ENCODE measurements at regions not wholly inside any gene's neighbourhood (a gene's known extent, or its start where the extent isn't known, plus 50 kb on each side); places are given as distances from the start of the nearest gene placed in this dataset.
"Not testable (repeated sequence)": the region's sequence is repeated elsewhere in the genome, so short reads cannot be mapped to it uniquely, and the experiment has no call there.

DNA sequence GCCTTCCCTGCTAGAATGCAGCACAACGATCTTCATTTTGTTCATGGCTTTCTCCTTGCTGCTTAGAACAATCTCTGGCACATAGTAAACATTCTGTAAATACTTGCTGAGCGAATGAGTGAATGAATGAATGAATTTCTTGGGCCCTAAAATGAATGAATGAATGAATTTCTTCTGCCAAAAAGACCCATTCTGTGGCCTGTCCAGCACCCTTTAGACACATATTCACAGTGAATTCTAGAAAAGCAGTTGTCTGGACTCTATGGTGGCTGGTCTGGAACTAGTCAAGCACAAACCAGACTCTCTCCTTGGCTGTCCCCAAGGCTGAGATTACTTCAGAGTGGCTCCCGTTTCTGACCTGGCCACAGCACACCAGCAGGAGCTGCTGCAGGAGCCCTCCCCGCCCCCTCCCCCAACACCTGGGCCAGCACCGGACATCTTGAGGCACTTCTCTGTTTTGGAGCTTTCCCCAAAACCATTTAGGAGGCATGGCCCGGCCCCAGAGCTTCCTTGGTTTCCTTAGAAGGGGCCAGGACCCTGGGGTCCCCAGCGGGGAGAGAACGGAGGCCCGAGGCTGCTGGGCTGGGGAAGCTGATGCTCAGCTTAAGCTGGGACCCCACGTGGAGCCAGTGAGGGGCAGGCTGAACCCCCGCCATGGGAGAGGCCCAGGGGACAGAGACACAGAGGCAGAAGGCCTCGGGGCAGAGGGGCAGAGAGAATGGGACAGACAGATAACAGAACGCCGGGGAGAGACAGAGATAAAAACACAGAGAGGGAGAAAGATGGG is 159.0 kb downstream of the ZFP36L2 start:
- ChIA-PET RAD21 (ENCODE audit: low non-redundant PET in 1 of 2, low total read pairs in 2 of 2, uncharacterized antibody in 2 of 2, unreplicated experiment in 2 of 2) (no interaction called here), POLR2A (interaction anchor here (0.7 kb wide), 1 partner anchor 65 kb away, joined by 3 read pairs; no protein-coding TSS in a partner anchor), CTCF (no interaction called here)
- H4K20me1 ChIP-seq (ENCODE audit: insufficient read depth) = no peaks in the 10 kb centered on the region
- no peak overlapping the region for H3K4me3 ChIP-seq (replicated peaks in 1 of 2; ENCODE audit: low read depth in 1 of 2, low read length in 2 of 2)
- H3K36me3 ChIP-seq (ENCODE audit: control insufficient read depth in 1 of 2, insufficient read depth in 2 of 2, low read length in 2 of 2) = no peaks in the 10 kb centered on the region
- ATAC-seq (no peak), DNase-seq (ENCODE audit: low read depth, low spot score) (no peak)
- no peaks in the 10 kb centered on the region for H3K27me3 ChIP-seq (ENCODE audit: insufficient read depth, low read length)
- no peaks in the 10 kb centered on the region for H3K9me3 ChIP-seq (ENCODE audit: control insufficient read depth in 1 of 2, insufficient read depth in 1 of 2, low read depth in 1 of 2, low read length in 2 of 2)
- no peak overlapping the region for H3K27ac ChIP-seq (ENCODE audit: low read depth, low read length)
- no TSS peak for BruUV-seq (replicated peaks)
- H3K9ac ChIP-seq (ENCODE audit: low read length) = no peak overlapping the region
- TF ChIP-seq EZH2phosphoT487 (IDR thresholded peaks at IDR 0.05; ENCODE audit: borderline replicate concordance) (no peak), CEBPB (IDR thresholded peaks at IDR 0.05; ENCODE audit: low read depth) (no peak), ZFX (IDR thresholded peaks at IDR 0.05) (no peak)
- intact Hi-C loops (cut with micrococcal nuclease) = no loop called here
- H3K4me2 ChIP-seq (ENCODE audit: low read length) = no peak overlapping the region
- H3K79me2 ChIP-seq (ENCODE audit: insufficient read depth, low read length) = no peaks in the 10 kb centered on the region
- H3K4me1 ChIP-seq (ENCODE audit: control insufficient read depth in 1 of 2, insufficient read depth in 2 of 2, low read length in 2 of 2) = no peaks in the 10 kb centered on the region; a peak in 1 of 4 replicates
- no peak overlapping the region for H2AFZ ChIP-seq (ENCODE audit: low read depth, low read length, poor library complexity, severe bottlenecking)
- no peaks in the 10 kb centered on the region for H3K9me2 ChIP-seq (ENCODE audit: insufficient read depth)

DNA sequence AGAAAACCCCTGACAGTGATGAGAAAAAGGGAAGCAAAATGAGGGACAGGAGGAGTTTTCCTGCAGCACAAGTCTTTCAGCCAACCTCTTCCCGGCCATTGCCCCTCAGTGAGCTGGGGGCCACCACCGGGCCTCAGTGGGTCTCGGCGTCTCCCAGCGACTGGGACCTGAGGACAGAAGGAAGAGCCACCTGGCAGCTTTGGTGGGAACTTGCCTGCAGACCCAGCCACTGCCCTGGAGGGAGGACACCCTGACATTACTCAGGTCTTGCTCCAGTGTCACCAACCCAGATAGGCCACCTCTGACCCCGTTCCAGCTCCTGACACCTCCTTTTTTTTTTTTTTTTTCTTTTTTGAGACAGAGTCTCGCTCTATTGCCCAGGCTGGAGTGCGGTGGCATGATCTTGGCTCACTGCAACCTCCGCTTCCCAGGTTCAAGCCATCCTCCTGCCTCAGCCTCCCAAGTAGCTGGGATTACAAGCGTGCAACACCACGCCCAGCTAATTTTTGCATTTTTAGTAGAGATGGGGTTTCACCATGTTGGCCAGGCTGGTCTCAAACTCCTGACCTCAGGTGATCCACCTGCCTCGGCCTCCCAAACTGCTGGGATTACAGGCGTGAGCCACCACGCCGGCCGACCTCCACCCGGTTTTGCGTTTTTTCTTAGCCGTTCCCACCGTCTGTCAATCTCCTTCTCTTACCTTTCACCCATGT is 159.7 kb downstream of the ZFP36L2 start:
- ATAC-seq; H2AFZ ChIP-seq (ENCODE audit: low read depth, low read length, poor library complexity, severe bottlenecking); H3K9ac ChIP-seq (ENCODE audit: low read length); CTCF ChIA-PET; H3K27ac ChIP-seq (ENCODE audit: low read depth, low read length); POLR2A ChIA-PET; H3K4me3 ChIP-seq (replicated peaks in 1 of 2; ENCODE audit: low read depth in 1 of 2, low read length in 2 of 2); H4K20me1 ChIP-seq (ENCODE audit: insufficient read depth); H3K79me2 ChIP-seq (ENCODE audit: insufficient read depth, low read length); intact Hi-C loops (cut with micrococcal nuclease); H3K36me3 ChIP-seq (ENCODE audit: control insufficient read depth in 1 of 2, insufficient read depth in 2 of 2, low read length in 2 of 2); H3K4me1 ChIP-seq (ENCODE audit: control insufficient read depth in 1 of 2, insufficient read depth in 2 of 2, low read length in 2 of 2); BruUV-seq (replicated peaks); H3K27me3 ChIP-seq (ENCODE audit: insufficient read depth, low read length); DNase-seq (ENCODE audit: low read depth, low spot score); H3K9me3 ChIP-seq (ENCODE audit: control insufficient read depth in 1 of 2, insufficient read depth in 1 of 2, low read depth in 1 of 2, low read length in 2 of 2); H3K9me2 ChIP-seq (ENCODE audit: insufficient read depth); H3K4me2 ChIP-seq (ENCODE audit: low read length); RAD21 ChIA-PET (ENCODE audit: low non-redundant PET in 1 of 2, low total read pairs in 2 of 2, uncharacterized antibody in 2 of 2, unreplicated experiment in 2 of 2): not testable (repeated sequence)
